NCI-H2227 (cell line): ENCODE measurements at regions not wholly inside any gene's neighbourhood (a gene's known extent, or its start where the extent isn't known, plus 50 kb on each side); places are given as distances from the start of the nearest gene placed in this dataset.

Source experiments
- DNase-seq: peaks from one replicate; lab custom pipeline; 2025; ENCODE audit not compliant: unreplicated experiment; lab: John Stamatoyannopoulos, UW

GRCh38 chr2:121860033-121860757 is 104.7 kb downstream of the TSN start:
- no peak for DNase-seq

GRCh38 chr2:121860758-121861227 is 105.3 kb downstream of the TSN start:
- DNase-seq, result no peak

DNA sequence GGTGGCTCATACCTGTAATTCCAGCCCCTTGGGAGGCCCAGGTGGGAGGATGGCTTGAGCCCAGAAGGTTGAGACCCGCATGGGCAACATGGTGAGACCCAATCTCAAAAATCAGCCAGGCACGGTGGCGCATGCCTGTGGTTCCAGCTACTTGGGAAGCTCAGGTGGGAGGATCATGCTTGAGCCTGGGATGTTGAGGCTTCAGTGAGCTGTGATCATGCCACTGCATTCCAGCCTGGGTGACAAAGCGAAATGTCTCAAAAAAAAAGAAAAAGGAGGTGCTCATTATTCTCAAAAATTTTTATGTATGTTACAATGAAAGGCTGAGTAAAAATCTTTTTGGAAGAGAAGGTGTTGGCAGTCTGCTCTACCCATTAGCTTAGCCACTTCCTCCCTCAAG is 106.8 kb downstream of the TSN start:
- no peak for DNase-seq

DNA sequence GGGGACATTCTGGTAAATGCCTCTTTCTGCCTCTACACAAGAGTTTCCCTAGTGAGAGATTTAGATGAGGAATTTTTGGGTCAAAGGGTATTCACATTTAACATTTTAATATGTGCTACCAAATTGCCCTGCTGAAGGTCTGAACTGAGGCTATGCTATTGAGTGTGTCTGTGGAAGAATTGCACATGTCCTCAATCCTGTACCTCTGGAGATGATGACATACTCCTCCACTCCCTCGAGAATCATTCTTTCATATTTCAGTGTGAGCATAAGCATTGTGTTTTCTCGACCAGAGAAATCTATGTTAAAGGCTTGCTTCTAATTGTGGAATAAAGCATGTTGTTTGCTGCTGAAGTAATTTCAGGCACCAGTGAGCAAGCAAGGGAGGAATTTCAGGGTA is 110.5 kb downstream of the TSN start:
- DNase-seq, result no peak

- DNase-seq, result no peak
Measured at GRCh38 chr2:121866789-121867188, 111.3 kb downstream of the TSN start.

GRCh38 chr2:121868652-121869051 is 113.2 kb downstream of the TSN start:
- peak; percentile 34 for DNase-seq

GRCh38 chr2:121869363-121869762 is 113.9 kb downstream of the TSN start:
- DNase-seq, result no peak

GRCh38 chr2:121869873-121870272 is 114.4 kb downstream of the TSN start:
- no peak for DNase-seq

GRCh38 chr2:121872651-121873050 is 117.2 kb downstream of the TSN start:
- no peak for DNase-seq

DNA sequence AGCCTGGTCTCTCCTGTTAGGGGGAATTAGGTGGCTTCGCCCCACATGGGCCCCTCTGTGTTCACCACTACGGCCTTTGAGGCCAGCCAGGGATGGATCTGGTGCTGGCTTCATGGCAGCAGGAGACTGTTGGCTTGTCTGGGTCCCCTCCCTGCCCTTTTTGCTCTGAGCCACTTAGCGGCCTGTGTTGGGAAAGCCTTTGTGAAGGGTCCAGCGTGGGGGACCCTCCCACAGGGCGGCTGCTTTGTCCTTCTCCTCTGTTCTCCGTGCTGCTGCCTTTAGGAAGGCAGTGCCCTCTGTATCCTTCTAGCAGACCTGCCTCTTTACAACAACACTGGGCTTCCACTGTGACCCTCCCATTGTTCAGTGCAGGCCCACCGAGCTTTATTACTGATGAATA is 118.4 kb downstream of the TSN start:
- no peak for DNase-seq

- DNase-seq, result no peak
Measured at GRCh38 chr2:121875585-121876185, 120.2 kb downstream of the TSN start.

DNA sequence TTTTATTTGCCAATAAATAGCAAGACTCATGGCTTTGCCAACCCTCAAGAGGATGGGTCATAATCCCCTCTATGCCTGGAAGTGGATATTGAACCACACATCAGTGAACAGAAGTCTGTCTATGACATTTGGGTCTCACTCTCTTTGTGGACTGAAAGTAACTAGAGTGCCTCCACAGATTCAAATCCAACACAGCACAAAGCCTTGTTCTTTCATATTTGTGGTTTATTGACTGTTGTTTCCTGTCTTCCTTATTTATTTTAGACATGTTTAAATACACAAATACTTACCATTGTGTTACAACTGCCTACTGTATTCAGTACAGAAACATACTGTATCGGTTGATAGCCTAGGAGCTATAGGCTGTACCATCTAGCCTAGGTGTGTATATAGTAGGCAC is 121.9 kb downstream of the TSN start:
- no peak for DNase-seq

DNA sequence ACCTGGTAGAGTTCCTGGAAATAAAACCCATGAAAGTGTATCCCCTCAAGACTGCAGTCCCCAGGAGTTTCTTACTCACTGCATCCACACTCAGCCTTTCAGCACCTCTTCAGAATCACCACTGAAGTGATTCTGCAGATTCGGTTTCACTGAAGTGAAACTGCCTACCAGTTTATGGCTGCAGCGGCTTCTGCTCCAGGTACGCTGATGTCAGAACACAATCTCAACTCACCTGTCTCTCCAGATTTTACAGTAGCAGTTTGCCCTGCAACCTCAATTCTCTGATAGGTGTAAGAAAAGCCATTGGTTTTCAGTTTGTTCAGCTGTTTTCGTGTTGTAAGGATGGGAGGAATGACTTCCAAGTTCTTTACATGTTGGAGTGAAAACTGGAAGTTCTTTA is 124.8 kb downstream of the TSN start:
- DNase-seq, result no peak

DNA sequence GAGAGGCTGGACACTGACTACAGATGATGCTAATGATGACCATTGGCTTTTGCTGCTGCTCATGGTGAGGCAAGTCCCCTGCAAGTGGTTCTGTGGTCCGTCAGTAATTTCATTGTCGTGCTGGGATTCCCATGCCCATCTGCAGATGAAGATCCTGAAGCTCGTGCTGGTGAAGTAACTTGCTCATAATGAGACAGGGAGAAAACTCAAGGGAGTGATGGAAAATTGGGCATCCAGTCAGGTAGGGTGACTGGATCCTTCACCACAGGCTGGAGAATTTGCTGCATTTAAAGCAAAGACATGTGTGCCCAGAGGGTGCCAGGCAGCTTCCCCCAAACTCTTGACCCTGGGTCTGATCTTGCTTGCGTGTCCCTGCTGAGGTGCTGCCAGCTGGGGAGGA is 125.6 kb downstream of the TSN start:
- DNase-seq, result no peak

DNA sequence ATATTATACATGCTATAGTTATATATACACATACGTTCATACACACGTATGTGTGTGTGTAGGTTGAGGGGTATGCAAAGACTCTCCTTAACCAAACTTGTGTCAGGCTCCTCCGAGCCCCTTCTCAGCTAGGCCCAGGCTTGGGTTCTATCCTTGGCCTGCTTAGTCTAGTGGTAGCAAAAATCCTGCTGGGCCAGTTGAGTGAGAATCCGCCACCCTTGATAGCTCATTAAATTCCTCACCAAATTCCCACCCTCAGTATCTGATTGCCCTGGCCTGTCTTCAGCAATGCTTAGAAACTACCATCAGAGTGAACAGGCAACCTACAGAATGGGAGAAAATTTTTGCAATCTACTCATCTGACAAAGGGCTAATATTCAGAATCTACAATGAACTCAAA is 126.5 kb downstream of the TSN start:
- DNase-seq, result no peak

DNA sequence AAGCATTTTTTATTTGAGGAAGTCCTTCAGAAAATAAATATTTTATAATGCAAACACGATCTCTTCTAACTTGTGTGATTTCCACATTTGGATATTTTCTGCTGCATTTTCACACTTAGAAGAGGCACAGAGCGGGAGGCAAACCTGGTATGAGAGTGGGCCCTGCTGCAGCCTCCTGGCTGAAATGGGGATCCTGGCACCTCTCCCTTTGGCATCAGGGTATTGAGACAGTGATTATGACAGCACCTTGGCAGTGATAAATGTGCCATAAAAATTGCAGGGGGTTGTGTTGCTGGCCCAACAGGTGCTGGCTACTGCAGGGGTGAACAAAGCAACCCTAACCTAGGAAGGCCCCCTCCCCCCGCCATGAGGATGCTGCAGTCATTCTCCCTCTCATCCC is 128.6 kb downstream of the TSN start:
- DNase-seq, result no peak

DNA sequence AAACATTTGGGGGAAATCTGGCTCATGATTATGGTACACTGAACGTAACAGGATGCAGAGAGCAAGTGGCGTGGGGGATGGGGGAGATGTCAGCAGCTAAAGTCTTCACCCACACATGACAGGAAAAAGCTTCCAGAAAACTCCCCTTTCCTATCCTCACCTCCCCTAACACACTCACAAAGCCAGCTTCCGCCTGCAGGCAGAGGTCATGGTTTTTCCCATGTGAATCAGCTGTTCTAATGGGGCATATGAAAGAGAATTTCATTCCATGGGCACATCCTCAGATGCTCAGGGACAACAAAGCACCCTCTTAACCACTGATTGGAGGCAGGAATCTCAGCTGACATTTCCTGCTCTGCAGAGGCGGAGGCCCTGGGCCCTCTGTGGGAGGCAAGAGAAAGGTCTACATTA is 129.1 kb downstream of the TSN start:
- no peak for DNase-seq

GRCh38 chr2:121886059-121886458 is 130.6 kb downstream of the TSN start:
- DNase-seq, result no peak

- DNase-seq, result no peak
Measured at GRCh38 chr2:121887513-121888188, 132.2 kb downstream of the TSN start.

- no peak for DNase-seq
Measured at GRCh38 chr2:121888189-121888557, 132.7 kb downstream of the TSN start.

- DNase-seq, result no peak
Measured at GRCh38 chr2:121890041-121890440, 134.6 kb downstream of the TSN start.
